GM12878 (cell line): ENCODE measurements at regions not wholly inside any gene's neighbourhood (a gene's known extent, or its start where the extent isn't known, plus 50 kb on each side); places are given as distances from the start of the nearest gene placed in this dataset.

ENCODE experiments used
- ATAC-seq: fragments of 200-7000 bp; cut with Tn5 transposase; 3 replicates; pipeline ENCODE4 v1.9.1; 2020; ENCODE audit warnings: mild to moderate bottlenecking, moderate library complexity
- BruUV-seq: library from RNA; stranded (reverse); fragments of 400-500 nt; replicated peaks from 2 replicates; lab custom pipeline; 2021; lab: Mats Ljungman, UMichigan
- CTCF ChIA-PET: fragments of 300-600 bp; sonication (Branson Sonifier 250); formaldehyde crosslinking; extraction: SDS; loops from one replicate; lab custom pipeline; 2021; ENCODE audit warnings: inconsistent platforms; lab: Yijun Ruan, JAX
- POLR2A ChIA-PET: fragments of 350-600 bp; formaldehyde crosslinking; extraction: SDS; loops from one replicate; lab custom pipeline; 2021; ENCODE audit warnings: inconsistent platforms; lab: Charles Lee
- RAD21 ChIA-PET: fragments of 300-600 bp; sonication (Branson Sonifier 250); formaldehyde crosslinking; loops from one replicate; lab custom pipeline; 2023; ENCODE audit warnings: antibody characterized with exemption; ENCODE audit not compliant: unreplicated experiment; lab: Charles Lee
- SMC1A ChIA-PET: fragments of 300-600 bp; sonication (Branson Sonifier 250); formaldehyde crosslinking; loops from one replicate; lab custom pipeline; 2023; ENCODE audit not compliant: unreplicated experiment, uncharacterized antibody; lab: Charles Lee
- DNase-seq: peaks from one replicate; pipeline ENCODE4 v3.0.0-alpha.2; 2011; ENCODE audit warnings: low read depth, low spot score
- FAIRE-seq: peaks from 3 replicates; lab custom pipeline; 2011; peaks lifted over from hg19 to GRCh38; lab: Jason Lieb, UNC
- H2AFZ ChIP-seq: 2 replicates; pipeline ENCODE4 v1.6.0; 2011; ENCODE audit warnings: low read depth, low read length, control low read depth; ENCODE audit not compliant: control insufficient read depth
- H3K27ac ChIP-seq: 2 replicates; pipeline ENCODE4 v1.5.1; 2011; ENCODE audit warnings: control low read depth; ENCODE audit not compliant: control insufficient read depth, insufficient read depth
- H3K27me3 ChIP-seq, 2 experiments: replicated peaks in 1 of 2; 2 replicates each; pipeline versions ENCODE4 v1.6.0 to v1.6.1; 2011; ENCODE audit warnings: low read length in 1 of 2; ENCODE audit not compliant: control insufficient read depth in 2 of 2, insufficient read depth in 2 of 2
- H3K36me3 ChIP-seq, 2 experiments: 2 replicates each; pipeline ENCODE4 v1.5.1; 2011; ENCODE audit warnings: low read length in 1 of 2; ENCODE audit not compliant: control insufficient read depth in 2 of 2, insufficient read depth in 2 of 2
- H3K4me1 ChIP-seq: 2 replicates; pipeline ENCODE4 v1.6.1; 2011; ENCODE audit warnings: mild to moderate bottlenecking, low read length, moderate library complexity, mixed read lengths; ENCODE audit not compliant: control insufficient read depth, insufficient read depth
- H3K4me2 ChIP-seq: 2 replicates; pipeline ENCODE4 v1.6.0; 2011; ENCODE audit warnings: control low read depth; ENCODE audit not compliant: control insufficient read depth, insufficient read depth
- H3K4me3 ChIP-seq: fragments of 200-600 bp; sonication (generic); 2 replicates; pipeline ENCODE4 v1.5.1; 2016
- H3K79me2 ChIP-seq: 2 replicates; pipeline ENCODE4 v1.6.0; 2011; ENCODE audit warnings: low read length; ENCODE audit not compliant: control insufficient read depth, insufficient read depth
- H3K9ac ChIP-seq: 2 replicates; pipeline ENCODE4 v1.8.0; 2011; ENCODE audit warnings: low read length, control low read depth, mixed read lengths; ENCODE audit not compliant: control insufficient read depth, insufficient read depth
- H3K9me3 ChIP-seq: replicated peaks from 3 replicates; pipeline ENCODE4 v1.5.1; 2011; ENCODE audit warnings: mild to moderate bottlenecking, low read length; ENCODE audit not compliant: control insufficient read depth, insufficient read depth
- H4K20me1 ChIP-seq: 2 replicates; pipeline ENCODE4 v1.6.0; 2011; ENCODE audit not compliant: control insufficient read depth, insufficient read depth
- KAT2A ChIP-seq: conservative IDR thresholded peaks from 2 replicates; pipeline ENCODE4 v1.6.1; 2011; ENCODE audit warnings: low read depth, low read length; ENCODE audit not compliant: control insufficient read depth
- NBN ChIP-seq: fragments of 450-650 bp; IDR thresholded peaks from 2 replicates; pipeline ENCODE4 v1.6.1; 2016
- PAX5 ChIP-seq: IDR thresholded peaks from 2 replicates; pipeline ENCODE4 v1.6.1; 2011; ENCODE audit warnings: low read depth, low read length, borderline replicate concordance
- RBBP5 ChIP-seq: fragments of 200-600 bp; sonication (generic); conservative IDR thresholded peaks from 2 replicates; pipeline ENCODE4 v1.6.1; 2016
- ZNF384 ChIP-seq: IDR thresholded peaks from 2 replicates; pipeline ENCODE4 v1.6.1; 2012; ENCODE audit warnings: low read depth, mild to moderate bottlenecking, low read length, improper control_type of control experiment, borderline replicate concordance
- WGBS: methylation state at CpG from one replicate; pipeline ENCODE4 v1.1.6; 2016; ENCODE audit warnings: low lambda C conversion rate; ENCODE audit not compliant: insufficient replicate concordance, insufficient coverage; ENCODE audit errors: missing lambda C conversion rate; 5-methylcytosine and 5-hydroxymethylcytosine counted together
- in situ Hi-C: fragments of 300-500 bp; cut with MboI; formaldehyde crosslinking; loops from 9 replicates; pipeline ENCODE4 v1.14.3; 2018; ENCODE audit warnings: mixed read lengths
- intact Hi-C: fragments of 100-400 bp; cut with micrococcal nuclease; formaldehyde crosslinking; loops from one replicate; pipeline ENCODE4 v1.14.2; 2022; ENCODE audit not compliant: unreplicated experiment
- TF ChIP-seq, protein P1 (sequence below): IDR thresholded peaks from 2 replicates; pipeline ENCODE4 v1.6.1; 2012; ENCODE audit warnings: improper control_type of control experiment, low read depth, low read length; ENCODE audit not compliant: insufficient replicate concordance
- TF ChIP-seq, protein P2 (sequence below): IDR thresholded peaks from 2 replicates; pipeline ENCODE4 v1.6.1; 2011; ENCODE audit warnings: low read depth, mild to moderate bottlenecking, low read length, moderate library complexity, borderline replicate concordance; ENCODE audit errors: extremely low read depth
- TF ChIP-seq, protein P3 (sequence below): fragments of 450-650 bp; IDR thresholded peaks from 2 replicates; pipeline ENCODE4 v1.6.1; 2016; ENCODE audit warnings: mild to moderate bottlenecking, moderate library complexity, borderline replicate concordance

DNA sequence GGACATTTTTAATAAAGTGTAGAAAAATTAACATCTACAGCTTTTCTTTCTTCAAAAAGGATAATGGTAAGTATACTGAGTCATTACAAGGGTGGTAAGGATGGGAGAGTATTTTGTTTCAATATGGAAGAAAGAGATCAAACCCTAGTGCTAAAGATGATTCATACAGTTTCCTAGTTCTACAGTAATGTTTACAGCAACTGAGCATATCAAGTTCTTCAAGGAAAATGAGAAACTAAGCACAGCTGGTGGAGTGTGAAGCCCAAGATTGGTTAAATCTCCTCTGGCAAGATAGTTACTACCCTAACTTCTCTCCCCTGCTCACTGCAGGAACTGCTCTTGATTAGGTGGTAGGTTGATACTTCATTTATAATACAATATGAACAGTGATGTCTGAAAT, 467.5 kb downstream of the XIRP2 start:
- no peaks in the 10 kb centered on the region for H3K36me3 ChIP-seq
- H3K9me3 ChIP-seq: no peaks in the 10 kb centered on the region
- no peak overlapping the region for H2AFZ ChIP-seq
- FAIRE-seq: no peak
- no peak for DNase-seq
- H4K20me1 ChIP-seq: no peaks in the 10 kb centered on the region
- CTCF ChIA-PET: no interaction called here
- ATAC-seq: no peak
- H3K4me3 ChIP-seq: no peak overlapping the region
- SMC1A ChIA-PET: no interaction called here
- no TSS peak for BruUV-seq
- in situ Hi-C loops: no loop called here
- H3K9ac ChIP-seq: no peak overlapping the region
- H3K4me1 ChIP-seq: no peaks in the 10 kb centered on the region
- no peak overlapping the region for H3K27ac ChIP-seq
- intact Hi-C loops: no loop called here
- TF ChIP-seq ZNF384: no peak
- no peak for TF ChIP-seq PAX5
- no peak for TF ChIP-seq NBN
- no peak for TF ChIP-seq RBBP5
- POLR2A ChIA-PET: no interaction called here
- RAD21 ChIA-PET: no interaction called here
- H3K79me2 ChIP-seq: no peaks in the 10 kb centered on the region
- no peak overlapping the region for H3K4me2 ChIP-seq
- H3K27me3 ChIP-seq: no peaks in the 10 kb centered on the region

DNA sequence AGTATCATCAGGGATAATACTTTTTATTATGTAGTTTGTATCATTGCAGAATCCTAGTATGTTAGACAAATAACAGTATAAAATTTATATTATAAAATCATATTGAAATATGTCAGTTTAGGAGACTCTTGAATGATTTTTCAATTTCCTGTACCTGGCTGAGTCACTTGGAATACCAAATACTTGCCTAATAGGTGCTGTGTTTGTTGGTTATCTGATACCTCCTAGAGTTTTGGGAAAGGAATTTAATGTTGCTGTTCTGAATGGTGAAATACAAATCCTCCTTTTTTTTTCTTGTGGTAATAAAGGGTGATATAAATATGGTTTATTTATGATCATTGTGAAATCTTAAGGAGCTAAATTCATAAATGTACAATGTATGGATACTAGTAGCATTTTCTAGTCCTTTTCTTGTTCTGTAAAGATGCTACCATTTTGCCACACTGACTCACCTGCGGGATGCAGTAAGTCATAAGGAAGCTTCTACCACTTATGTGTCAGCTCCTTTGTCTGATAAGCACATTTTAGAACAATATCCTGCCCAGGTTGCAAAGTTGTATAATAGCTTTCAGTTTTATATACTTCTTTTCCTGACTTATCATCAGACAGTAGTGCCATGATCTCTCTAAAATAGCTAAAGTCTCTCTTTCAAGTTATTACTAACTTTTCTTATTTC, 465.5 kb downstream of the XIRP2 start:
- Histone ChIP-seq H3K9ac (no peak overlapping the region), H3K36me3 (no peaks in the 10 kb centered on the region), H3K27ac (no peak overlapping the region), H3K27me3 (no peaks in the 10 kb centered on the region), H3K4me1 (no peaks in the 10 kb centered on the region), H2AFZ (no peak overlapping the region), H3K79me2 (no peaks in the 10 kb centered on the region), H3K4me3 (no peak overlapping the region), H4K20me1 (no peaks in the 10 kb centered on the region), H3K4me2 (no peak overlapping the region), H3K9me3 (no peaks in the 10 kb centered on the region)
- intact Hi-C loops: no loop called here
- ATAC-seq: no peak
- BruUV-seq: no TSS peak
- in situ Hi-C loops: no loop called here
- DNase-seq: no peak
- ChIA-PET POLR2A (no interaction called here), SMC1A (interaction anchor here (1.2 kb wide), 1 partner anchor 24 kb away, joined by 3 read pairs; no protein-coding TSS in a partner anchor), RAD21 (no interaction called here), CTCF (no interaction called here)
- FAIRE-seq: no peak
- WGBS: 50% methylated on average over 1 of the region's 1 CpG
- TF ChIP-seq, protein P1, sequence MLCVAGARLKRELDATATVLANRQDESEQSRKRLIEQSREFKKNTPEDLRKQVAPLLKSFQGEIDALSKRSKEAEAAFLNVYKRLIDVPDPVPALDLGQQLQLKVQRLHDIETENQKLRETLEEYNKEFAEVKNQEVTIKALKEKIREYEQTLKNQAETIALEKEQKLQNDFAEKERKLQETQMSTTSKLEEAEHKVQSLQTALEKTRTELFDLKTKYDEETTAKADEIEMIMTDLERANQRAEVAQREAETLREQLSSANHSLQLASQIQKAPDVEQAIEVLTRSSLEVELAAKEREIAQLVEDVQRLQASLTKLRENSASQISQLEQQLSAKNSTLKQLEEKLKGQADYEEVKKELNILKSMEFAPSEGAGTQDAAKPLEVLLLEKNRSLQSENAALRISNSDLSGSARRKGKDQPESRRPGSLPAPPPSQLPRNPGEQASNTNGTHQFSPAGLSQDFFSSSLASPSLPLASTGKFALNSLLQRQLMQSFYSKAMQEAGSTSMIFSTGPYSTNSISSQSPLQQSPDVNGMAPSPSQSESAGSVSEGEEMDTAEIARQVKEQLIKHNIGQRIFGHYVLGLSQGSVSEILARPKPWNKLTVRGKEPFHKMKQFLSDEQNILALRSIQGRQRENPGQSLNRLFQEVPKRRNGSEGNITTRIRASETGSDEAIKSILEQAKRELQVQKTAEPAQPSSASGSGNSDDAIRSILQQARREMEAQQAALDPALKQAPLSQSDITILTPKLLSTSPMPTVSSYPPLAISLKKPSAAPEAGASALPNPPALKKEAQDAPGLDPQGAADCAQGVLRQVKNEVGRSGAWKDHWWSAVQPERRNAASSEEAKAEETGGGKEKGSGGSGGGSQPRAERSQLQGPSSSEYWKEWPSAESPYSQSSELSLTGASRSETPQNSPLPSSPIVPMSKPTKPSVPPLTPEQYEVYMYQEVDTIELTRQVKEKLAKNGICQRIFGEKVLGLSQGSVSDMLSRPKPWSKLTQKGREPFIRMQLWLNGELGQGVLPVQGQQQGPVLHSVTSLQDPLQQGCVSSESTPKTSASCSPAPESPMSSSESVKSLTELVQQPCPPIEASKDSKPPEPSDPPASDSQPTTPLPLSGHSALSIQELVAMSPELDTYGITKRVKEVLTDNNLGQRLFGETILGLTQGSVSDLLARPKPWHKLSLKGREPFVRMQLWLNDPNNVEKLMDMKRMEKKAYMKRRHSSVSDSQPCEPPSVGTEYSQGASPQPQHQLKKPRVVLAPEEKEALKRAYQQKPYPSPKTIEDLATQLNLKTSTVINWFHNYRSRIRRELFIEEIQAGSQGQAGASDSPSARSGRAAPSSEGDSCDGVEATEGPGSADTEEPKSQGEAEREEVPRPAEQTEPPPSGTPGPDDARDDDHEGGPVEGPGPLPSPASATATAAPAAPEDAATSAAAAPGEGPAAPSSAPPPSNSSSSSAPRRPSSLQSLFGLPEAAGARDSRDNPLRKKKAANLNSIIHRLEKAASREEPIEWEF: no peak
- TF ChIP-seq, protein P2, sequence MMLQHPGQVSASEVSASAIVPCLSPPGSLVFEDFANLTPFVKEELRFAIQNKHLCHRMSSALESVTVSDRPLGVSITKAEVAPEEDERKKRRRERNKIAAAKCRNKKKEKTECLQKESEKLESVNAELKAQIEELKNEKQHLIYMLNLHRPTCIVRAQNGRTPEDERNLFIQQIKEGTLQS: no peak
- no peak for TF ChIP-seq KAT2A
- TF ChIP-seq, protein P3, sequence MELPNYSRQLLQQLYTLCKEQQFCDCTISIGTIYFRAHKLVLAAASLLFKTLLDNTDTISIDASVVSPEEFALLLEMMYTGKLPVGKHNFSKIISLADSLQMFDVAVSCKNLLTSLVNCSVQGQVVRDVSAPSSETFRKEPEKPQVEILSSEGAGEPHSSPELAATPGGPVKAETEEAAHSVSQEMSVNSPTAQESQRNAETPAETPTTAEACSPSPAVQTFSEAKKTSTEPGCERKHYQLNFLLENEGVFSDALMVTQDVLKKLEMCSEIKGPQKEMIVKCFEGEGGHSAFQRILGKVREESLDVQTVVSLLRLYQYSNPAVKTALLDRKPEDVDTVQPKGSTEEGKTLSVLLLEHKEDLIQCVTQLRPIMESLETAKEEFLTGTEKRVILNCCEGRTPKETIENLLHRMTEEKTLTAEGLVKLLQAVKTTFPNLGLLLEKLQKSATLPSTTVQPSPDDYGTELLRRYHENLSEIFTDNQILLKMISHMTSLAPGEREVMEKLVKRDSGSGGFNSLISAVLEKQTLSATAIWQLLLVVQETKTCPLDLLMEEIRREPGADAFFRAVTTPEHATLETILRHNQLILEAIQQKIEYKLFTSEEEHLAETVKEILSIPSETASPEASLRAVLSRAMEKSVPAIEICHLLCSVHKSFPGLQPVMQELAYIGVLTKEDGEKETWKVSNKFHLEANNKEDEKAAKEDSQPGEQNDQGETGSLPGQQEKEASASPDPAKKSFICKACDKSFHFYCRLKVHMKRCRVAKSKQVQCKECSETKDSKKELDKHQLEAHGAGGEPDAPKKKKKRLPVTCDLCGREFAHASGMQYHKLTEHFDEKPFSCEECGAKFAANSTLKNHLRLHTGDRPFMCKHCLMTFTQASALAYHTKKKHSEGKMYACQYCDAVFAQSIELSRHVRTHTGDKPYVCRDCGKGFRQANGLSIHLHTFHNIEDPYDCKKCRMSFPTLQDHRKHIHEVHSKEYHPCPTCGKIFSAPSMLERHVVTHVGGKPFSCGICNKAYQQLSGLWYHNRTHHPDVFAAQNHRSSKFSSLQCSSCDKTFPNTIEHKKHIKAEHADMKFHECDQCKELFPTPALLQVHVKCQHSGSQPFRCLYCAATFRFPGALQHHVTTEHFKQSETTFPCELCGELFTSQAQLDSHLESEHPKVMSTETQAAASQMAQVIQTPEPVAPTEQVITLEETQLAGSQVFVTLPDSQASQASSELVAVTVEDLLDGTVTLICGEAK: no peak
